Cerebellar cortex (tissue), 1 donor: ENCODE measurements at regions not wholly inside any gene's neighbourhood (a gene's known extent, or its start where the extent isn't known, plus 50 kb on each side); places are given as distances from the start of the nearest gene placed in this dataset.

ENCODE experiments used
- DNase-seq: peaks from one replicate; pipeline ENCODE4 v3.0.0-alpha.2; 2015; ENCODE audit warnings: low spot score

DNA sequence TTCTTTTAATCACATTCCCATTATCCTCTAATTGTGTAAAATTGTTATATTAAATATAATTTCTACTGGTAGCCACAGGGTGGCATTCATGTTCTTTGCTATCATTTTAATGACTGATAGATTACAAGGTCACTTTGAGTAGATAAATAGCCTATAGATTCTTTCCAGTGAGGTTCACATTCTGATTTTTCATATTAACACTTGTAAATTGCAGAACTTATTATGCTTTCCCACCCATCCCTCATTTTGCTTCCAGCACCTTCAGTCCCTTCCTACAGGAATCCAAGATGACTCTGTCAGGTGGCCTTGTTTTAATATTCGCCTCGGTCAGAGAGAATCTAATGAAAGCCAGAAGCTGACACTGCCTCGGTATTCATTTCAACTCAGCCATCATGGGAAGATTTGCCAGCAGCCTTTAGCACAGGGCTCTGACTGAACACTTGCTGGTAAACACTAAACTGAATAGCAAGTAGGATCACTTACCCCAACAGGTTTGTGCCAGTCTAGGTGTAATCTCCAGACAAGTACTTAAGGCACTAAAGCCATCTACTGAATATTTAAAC lies 101.2 kb upstream of the FSHR start:
- DNase-seq, result peak; percentile 84

DNA sequence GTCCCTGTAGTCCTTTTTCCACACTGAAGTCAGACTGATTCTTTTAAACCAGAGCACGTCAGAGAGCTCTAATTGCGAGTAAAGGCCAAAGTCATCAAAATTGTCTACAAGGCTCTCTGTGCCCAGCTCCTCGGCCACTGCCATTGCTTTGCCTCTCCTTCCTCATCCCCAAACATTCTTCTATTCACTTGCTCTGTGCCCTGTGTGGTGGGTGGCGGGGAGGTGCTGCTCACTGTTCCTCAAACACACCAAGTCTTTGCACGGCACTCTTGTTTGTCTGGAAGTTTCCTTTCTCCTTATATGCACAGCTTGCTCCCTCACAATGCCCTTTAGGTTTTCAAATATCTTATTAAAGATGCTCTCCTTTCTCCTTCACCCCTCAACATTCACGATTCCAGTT lies 100.1 kb upstream of the FSHR start:
- no peak for DNase-seq

DNA sequence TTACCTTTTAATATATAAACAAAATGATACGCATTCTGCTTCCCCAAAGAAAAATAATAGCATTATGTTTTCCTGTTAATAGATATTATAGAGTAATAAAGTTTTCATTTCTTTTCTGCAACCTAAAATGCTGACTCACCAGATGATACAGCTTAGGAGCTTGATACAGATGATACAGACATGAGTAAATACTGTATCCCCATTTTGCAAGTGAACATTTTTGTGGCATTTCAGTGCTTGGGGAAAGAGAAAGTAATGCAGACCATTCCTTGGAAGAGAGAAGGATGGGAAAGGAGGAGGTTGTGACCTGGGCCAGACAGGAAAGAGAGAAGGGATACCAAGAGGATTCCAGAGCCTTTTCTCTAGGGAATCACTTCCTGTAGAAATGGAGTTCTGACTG lies 97.5 kb upstream of the FSHR start:
- DNase-seq, result no peak

DNA sequence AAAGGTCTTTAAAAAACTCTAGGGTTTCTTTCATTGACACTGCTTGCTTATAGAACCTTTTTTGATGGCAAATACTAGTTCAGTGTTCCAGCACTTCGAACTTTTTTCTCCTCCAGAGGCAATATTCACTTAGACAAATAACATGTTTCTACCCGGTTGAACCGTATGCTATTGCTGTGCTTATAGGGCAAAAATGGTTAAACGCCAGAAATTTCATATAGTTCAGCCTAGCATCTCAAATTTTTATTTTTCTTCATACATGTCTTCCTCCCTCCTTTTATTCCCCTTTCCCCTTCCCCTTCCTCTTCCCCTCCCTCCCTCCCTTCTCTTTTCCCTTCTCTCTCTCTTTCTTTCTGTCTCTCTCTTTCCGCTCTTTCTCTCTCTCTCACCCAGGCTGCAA lies 96.9 kb upstream of the FSHR start:
- DNase-seq, result no peak

DNA sequence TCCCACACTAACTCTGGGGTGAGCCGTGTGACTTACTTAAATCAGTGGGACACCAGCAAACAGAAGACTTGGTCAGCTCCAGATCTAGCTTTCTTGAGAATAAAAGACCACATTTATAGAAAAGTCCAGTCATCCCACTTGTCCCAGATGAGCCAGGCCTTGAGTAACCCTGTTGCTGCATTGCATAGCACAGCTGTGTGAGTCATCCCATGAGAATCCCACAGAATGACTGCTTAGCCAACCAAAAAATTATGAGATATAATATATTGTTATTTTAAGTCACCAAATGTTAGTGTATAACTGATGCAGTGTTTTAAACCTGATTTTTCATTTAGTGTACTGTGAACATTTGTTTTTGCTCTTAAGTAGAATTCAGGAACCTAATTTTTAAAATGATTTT lies 94.2 kb upstream of the FSHR start:
- no peak for DNase-seq

DNA sequence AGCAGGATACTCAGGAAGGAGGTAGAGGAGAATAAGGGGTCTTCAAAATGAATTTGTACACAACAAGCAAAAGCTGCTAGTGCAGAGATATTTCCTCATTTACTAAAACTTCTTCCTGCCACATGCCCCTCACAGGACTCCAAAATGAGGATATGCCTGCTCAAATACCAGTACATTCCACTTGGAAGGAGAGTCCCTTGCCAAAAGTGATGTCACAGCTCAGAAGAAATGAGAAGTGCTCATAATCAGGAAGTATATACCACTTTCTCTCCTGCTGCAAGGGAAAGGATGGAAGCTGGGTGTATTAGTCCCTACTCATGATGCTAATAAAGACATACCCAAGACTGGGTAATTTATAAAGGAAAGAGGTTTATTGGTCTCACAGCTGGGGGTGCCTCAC lies 87.7 kb upstream of the FSHR start:
- DNase-seq, result no peak

DNA sequence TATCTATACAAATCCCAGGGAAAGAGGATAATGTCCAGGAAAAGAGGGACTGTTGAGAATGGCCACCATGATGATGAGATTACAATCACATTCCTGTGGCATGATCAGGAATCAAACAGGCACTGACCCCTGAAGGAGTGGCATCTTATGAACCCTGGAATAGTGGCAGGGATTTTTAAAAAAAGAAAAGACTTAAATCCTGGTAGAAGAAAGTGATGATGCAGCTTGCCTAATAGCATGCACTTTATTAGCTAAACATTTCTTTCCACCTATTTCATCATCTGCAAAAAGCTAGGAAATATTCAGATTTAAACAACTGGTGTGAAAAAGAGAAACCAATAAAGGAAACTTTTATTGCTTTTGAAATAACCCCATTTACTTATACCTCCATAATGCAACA lies 87.2 kb upstream of the FSHR start:
- DNase-seq, result no peak

DNA sequence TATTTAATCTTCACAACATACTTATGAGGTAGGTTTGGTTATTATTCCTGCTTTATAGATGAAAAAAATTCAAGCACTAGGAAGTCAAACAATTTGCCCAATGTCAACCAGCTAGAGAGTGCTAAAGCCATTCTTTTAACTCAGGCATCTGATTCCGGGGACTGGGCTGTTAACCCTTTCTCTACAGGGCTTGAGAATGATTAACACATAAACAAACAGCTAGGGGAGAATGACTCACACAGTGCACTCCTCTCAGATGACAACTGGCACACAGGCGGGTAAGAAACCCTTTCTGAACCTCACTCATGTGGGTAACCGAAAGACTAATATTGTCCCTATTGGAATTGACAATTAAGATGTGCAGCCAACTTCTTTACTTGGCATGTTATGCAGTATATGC lies 86.3 kb upstream of the FSHR start:
- no peak for DNase-seq

DNA sequence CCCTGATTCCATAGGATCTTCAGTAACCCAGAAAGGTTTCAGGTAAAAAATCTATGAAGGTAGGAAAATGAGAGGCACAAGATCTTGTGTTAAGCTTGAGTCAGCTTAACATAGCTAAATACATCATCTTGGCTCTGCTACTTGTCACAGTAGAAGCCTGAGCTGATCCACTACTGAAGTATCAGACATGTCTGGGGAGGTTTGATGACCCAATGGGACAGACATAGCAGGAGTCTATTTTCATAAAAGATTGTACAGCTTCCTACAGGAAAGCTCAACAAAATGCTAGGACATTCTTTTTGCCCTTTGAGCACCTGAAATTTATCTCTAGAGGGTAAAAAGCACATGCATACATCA lies 84.3 kb upstream of the FSHR start:
- DNase-seq, result no peak

DNA sequence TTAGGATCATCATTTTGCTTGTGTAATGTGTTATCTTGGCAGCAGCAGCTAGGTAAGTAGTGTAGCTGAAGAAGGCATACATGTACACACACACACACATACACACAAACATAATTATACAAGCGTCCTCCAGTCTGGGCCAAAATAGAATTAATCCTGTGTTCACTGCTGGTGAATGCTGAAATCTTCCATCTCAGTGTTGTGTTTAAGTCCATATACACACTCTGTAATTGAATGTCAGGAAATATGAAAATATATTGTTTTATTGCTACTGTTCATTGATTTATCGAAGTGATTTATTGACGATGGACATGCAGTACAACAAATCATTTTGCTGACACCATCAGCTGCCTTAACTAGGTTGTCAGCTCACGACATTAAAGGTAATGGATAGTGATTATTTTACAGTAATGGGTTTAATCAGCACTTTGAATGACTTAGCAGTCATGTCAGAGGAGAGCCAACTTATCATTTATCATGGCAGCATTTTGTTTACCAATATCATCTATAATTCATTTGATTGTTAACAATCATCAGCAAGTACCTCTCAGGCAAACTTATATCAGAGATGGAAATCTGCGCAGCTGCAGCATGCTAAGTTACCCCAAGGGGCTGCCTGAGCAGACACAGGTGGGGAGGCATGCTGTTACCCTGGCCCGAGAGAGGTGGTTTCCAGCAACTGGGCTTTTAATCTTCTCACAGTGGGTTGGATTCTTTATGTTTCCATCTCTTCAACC lies 83.7 kb upstream of the FSHR start:
- no peak for DNase-seq

DNA sequence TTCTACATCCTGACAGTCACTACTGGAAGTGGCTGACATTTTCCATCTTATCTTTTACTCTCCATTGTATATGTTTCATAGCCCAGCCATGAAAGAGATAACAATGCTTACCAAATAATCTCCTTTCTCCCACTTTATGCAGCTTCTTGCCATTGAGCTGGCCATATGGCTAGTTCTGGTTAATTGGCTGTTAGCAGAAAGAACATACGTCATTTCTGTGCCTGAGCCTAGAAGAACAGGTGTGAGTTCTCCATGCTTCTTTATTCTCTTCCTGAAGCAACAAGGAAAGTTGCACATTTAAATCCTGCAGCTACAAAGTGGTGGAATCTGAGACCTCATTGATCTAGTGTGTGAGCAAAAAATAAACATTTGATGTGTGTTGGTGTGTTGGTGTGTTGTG lies 82.0 kb upstream of the FSHR start:
- DNase-seq, result peak; percentile 50

DNA sequence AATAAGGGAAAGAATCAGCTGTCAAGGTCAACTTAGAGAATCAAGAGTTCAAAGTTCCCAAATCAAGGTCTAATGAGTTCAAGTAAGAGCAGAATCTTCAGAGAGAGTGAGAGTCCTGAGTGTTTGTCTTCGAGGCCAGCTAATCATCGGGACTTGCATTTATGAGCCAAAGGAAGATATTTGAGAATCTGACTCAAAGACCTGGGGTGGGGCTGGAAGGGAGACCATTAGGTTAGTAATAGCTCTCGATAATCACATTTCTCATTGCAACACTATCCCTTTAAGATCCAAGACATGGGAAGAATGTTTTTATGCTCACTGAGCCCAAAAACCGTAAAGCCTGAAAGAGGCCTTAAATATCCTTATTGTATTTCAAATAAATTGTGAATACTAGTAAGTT lies 72.0 kb upstream of the FSHR start:
- no peak for DNase-seq

DNA sequence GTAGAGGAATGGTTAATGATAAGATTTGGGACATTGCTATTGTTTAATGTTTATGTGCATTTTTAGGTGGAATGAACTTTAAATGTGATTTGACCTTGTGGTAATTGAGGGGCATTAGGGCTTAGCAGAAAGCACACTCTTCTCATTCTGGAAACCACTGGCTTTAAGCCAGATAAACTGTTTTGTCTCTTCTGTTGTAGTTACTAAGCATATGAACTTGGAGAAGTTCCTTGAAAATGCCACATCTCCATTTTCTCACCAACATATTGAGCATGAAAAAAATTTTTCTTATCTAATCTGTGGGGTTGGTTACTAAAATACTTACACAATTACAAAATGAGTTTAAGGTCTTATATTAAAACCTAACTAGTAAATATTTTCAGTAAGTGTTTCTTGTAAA lies 70.8 kb upstream of the FSHR start:
- DNase-seq, result no peak

DNA sequence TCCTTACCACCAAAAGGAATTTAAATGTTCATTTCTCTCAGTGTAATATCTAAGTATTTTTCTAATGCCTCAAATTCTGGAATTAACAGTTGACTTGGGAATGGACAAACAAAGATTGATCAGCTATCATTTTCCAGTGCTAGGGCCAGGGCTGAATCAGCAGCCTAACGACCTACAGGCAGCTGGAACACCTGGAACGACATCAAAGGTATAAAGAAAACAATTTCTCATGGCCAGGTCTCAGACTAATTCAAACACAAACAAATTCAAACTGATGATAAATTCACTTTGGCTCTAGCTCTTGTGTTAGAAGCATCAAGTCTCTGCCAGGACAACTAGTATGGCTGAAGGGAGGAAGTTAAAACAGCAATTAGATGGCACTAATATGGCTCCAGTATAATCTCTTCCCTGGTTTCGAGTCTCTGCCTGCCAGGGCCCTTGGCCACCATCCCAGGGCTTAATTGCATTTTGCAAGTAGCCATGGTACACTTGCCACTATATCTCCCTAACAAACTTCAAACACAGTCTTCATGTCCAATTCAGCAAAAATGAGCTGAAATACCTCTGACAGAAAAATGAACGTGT lies 70.2 kb upstream of the FSHR start:
- peak; percentile 9 for DNase-seq

DNA sequence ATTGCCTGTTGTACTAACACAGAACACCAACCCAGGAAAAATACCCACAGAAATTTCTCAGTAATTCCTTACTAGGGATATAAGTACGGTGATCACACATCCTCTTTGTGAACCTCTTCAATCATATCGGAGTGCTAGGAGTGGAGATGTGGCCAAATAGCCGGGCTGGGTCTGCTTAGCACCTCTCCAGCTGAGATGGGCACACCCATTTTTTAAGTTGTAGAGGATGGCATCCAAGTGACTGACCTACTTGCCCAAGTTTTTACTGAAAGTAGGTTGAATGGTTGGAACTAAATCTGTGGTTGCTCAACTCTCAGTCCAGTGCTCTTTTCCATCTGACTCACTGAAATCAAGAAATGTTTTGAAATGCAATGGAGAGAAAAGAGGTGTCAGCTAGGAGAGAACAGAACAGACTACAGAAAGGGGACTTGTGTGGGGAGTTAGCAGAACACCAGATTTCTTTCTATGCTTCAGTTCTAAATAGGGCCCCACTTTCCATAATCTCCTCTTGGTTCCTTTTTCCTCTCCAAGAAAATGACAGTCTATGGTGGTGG lies 68.7 kb upstream of the FSHR start:
- DNase-seq, result no peak

DNA sequence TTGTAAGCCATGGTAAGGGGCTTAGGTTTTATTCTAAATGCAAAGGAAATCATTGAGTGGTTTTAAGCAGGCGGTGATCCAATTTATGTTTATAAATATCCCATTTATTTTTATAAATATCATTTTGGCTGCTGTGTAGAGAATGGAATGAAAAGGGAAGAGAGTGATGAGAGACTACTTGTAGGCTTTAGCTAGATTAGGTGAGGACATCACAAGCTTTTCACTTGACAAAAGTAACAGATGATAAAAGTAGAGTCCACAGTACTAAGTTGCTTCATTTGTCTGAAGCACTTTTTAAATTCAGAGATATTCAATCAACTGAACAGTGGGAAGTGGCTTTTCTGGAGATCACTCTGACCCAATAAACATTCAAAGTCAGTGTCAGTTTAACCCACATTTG lies 65.4 kb upstream of the FSHR start:
- DNase-seq, result no peak

DNA sequence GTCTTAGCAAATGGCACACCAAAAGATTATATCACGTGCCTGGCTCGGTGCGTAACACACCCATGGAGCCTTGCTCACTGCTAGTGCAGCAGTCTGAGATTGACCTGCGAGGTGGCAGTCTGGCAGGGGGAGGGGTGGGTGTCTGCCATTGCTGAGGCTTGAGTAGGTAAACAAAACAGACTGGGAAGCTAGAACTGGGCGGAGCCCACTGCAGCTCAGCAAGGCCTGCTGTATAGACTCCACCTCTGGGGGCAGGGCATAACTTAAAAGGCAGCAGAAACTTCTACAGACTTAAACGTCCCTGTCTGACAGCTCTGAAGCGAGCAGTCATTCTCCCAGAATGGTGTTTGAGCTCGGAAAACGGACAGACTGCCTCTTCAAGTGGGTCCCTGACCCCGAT lies 55.9 kb upstream of the FSHR start:
- DNase-seq, result no peak

DNA sequence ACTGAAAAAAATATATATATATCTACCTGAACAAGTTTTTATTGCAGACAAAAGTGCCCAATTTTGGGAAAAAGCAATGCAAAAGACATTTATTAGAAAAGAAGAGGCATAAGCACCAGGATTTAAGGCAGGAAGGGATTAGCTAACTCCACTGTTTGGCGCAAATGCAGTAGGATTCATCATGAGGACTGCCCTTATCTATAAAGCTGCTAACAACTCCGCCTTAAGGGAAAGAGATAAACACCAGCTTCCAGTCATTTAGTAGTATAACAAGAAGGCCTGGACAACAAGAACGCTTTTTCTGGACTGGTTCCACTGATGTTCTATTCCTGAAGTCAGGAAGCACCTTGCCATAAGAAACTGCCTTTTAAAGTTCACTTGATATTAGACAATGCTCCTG lies 52.9 kb upstream of the FSHR start:
- DNase-seq, result no peak
